SK-N-SH (cell line): ENCODE measurements at regions not wholly inside any gene's neighbourhood (a gene's known extent, or its start where the extent isn't known, plus 50 kb on each side); places are given as distances from the start of the nearest gene placed in this dataset.

Experiments used
- CTCF ChIA-PET: fragments of 300-600, 350-600 bp; formaldehyde crosslinking; extraction: SDS; loops from one replicate; lab custom pipeline; 2021; lab: Yijun Ruan, JAX
- POLR2A ChIA-PET: fragments of 350-600 bp; sonication (Branson Sonifier 250); formaldehyde crosslinking; extraction: SDS; loops from one replicate; lab custom pipeline; 2020; ENCODE audit warnings: antibody characterized with exemption, inconsistent platforms; lab: Yijun Ruan, JAX
- DNase-seq: peaks from one replicate; pipeline ENCODE4 v3.0.0; 2012
- H2AFZ ChIP-seq: fragments of 200-600 bp; sonication (generic); 2 replicates; pipeline ENCODE4 v1.8.1; 2016; ENCODE audit warnings: antibody characterized with exemption, mild to moderate bottlenecking, low read depth
- H3F3A ChIP-seq: fragments of 200-600 bp; sonication (generic); replicated peaks from 2 replicates; pipeline ENCODE3; 2016; ENCODE audit warnings: antibody characterized with exemption, mild to moderate bottlenecking; ENCODE audit not compliant: insufficient read depth
- H3K27ac ChIP-seq, 2 experiments: fragments of 200-500 bp in 1 of 2; fragments of 200-600 bp in 1 of 2; sonication (Bioruptor generic) in 1 of 2; sonication (generic), shearing (Covaris generic) in 1 of 2; 2 replicates each; pipeline versions ENCODE4 v1.5.1 to v1.6.1; 2014 to 2016; ENCODE audit warnings: low read depth in 2 of 2, inconsistent platforms in 1 of 2, low read length in 1 of 2, mild to moderate bottlenecking in 1 of 2, mixed read lengths in 1 of 2
- H3K27me3 ChIP-seq: fragments of 200-600 bp; sonication (generic), shearing (Covaris generic); 2 replicates; pipeline ENCODE4 v1.6.1; 2016; ENCODE audit warnings: mixed run types; ENCODE audit not compliant: insufficient read depth
- H3K36me3 ChIP-seq, 2 experiments: fragments of 200-500 bp in 1 of 2; fragments of 200-600 bp in 1 of 2; sonication (Bioruptor generic) in 1 of 2; sonication (generic) in 1 of 2; replicated peaks in 1 of 2; 2 replicates each; pipeline versions ENCODE3 to v1.5.1; 2014 to 2016; ENCODE audit warnings: low read length in 1 of 2, mild to moderate bottlenecking in 1 of 2; ENCODE audit not compliant: insufficient read depth in 2 of 2, control insufficient read depth in 1 of 2
- H3K4me1 ChIP-seq, 2 experiments: fragments of 200-500 bp in 1 of 2; fragments of 200-600 bp in 1 of 2; sonication (Bioruptor generic) in 1 of 2; sonication (generic), shearing (Covaris generic) in 1 of 2; 2 replicates each; pipeline versions ENCODE4 v1.5.1 to v1.6.1; 2014 to 2016; ENCODE audit warnings: low read depth in 1 of 2, low read length in 1 of 2, mixed run types in 1 of 2; ENCODE audit not compliant: insufficient read depth in 2 of 2, control insufficient read depth in 1 of 2
- H3K4me2 ChIP-seq: fragments of 200-600 bp; sonication (generic), shearing (Covaris generic); 2 replicates; pipeline ENCODE4 v1.6.1; 2017; ENCODE audit warnings: mixed run types
- H3K4me3 ChIP-seq, 2 experiments: fragments of 200-500 bp in 1 of 2; fragments of 200-600 bp in 1 of 2; sonication (Bioruptor generic) in 1 of 2; sonication (generic), shearing (Covaris generic) in 1 of 2; 2 replicates each; pipeline versions ENCODE4 v1.5.1 to v1.8.1; 2014 to 2016; ENCODE audit warnings: low read depth in 2 of 2, inconsistent platforms in 1 of 2, low read length in 1 of 2, mild to moderate bottlenecking in 1 of 2, mixed read lengths in 1 of 2, moderate library complexity in 1 of 2
- H3K79me2 ChIP-seq: fragments of 200-600 bp; sonication (generic); 2 replicates; pipeline ENCODE4 v1.8.1; 2017; ENCODE audit warnings: mild to moderate bottlenecking; ENCODE audit not compliant: insufficient read depth
- H3K9ac ChIP-seq: fragments of 200-600 bp; sonication (generic); 2 replicates; pipeline ENCODE4 v1.6.1; 2017; ENCODE audit warnings: mixed run types
- H3K9me2 ChIP-seq: fragments of 200-600 bp; sonication (generic); 2 replicates; pipeline ENCODE4 v1.6.1; 2017; ENCODE audit warnings: mixed run types
- H3K9me3 ChIP-seq: fragments of 200-600 bp; sonication (generic); 2 replicates; pipeline ENCODE4 v1.6.1; 2017; ENCODE audit warnings: mixed run types, mild to moderate bottlenecking, moderate library complexity
- H4K20me1 ChIP-seq: fragments of 200-600 bp; sonication (generic); 2 replicates; pipeline ENCODE4 v1.6.1; 2017; ENCODE audit warnings: mild to moderate bottlenecking, mixed run types; ENCODE audit not compliant: insufficient read depth
- ELF1 ChIP-seq: IDR thresholded peaks from 2 replicates; pipeline ENCODE4 v1.4.0; 2012
- EP300 ChIP-seq, 2 experiments: IDR thresholded peaks; 2 replicates each; pipeline versions ENCODE4 v1.4.0 to v1.6.1; 2012; ENCODE audit warnings: borderline replicate concordance in 1 of 2, low read depth in 1 of 2, low read length in 1 of 2
- FOXJ3 ChIP-seq: sonication (generic); formaldehyde crosslinking; IDR thresholded peaks from 2 replicates; pipeline ENCODE4 v1.5.1; 2020; ENCODE audit warnings: mild to moderate bottlenecking, missing genetic modification reagents
- FOXM1 ChIP-seq: IDR thresholded peaks from 2 replicates; pipeline ENCODE4 v1.4.0; 2012; ENCODE audit warnings: low read depth, mild to moderate bottlenecking
- GABPA ChIP-seq: IDR thresholded peaks from 2 replicates; pipeline ENCODE4 v1.4.0; 2012; ENCODE audit warnings: low read depth, mild to moderate bottlenecking
- JUND ChIP-seq: IDR thresholded peaks from 2 replicates; pipeline ENCODE4 v1.4.0; 2012
- NFIC ChIP-seq: IDR thresholded peaks from 2 replicates; pipeline ENCODE4 v1.4.0; 2012; ENCODE audit warnings: borderline replicate concordance
- NRF1 ChIP-seq: IDR thresholded peaks from 2 replicates; pipeline ENCODE4 v1.6.1; 2012; ENCODE audit warnings: low read depth, mild to moderate bottlenecking, low read length
- RCOR1 ChIP-seq: fragments of 150-350 bp; IDR thresholded peaks from 2 replicates; pipeline ENCODE4 v1.6.1; 2017; ENCODE audit warnings: antibody characterized with exemption, low read length
- RFX5 ChIP-seq: IDR thresholded peaks from 2 replicates; pipeline ENCODE4 v1.6.1; 2012; ENCODE audit warnings: mild to moderate bottlenecking, improper control_type of control experiment, low read length
- SIN3A ChIP-seq: IDR thresholded peaks from 2 replicates; pipeline ENCODE4 v1.6.1; 2012; ENCODE audit warnings: low read depth, mild to moderate bottlenecking, low read length, moderate library complexity, borderline replicate concordance
- SMC3 ChIP-seq: IDR thresholded peaks from 2 replicates; pipeline ENCODE4 v1.6.1; 2012; ENCODE audit warnings: low read depth, low read length, improper control_type of control experiment
- TAF1 ChIP-seq: IDR thresholded peaks from 2 replicates; pipeline ENCODE4 v1.6.1; 2012; ENCODE audit warnings: low read depth, mild to moderate bottlenecking, low read length, moderate library complexity, borderline replicate concordance
- TCF12 ChIP-seq: IDR thresholded peaks from 2 replicates; pipeline ENCODE4 v1.4.0; 2012
- YY1 ChIP-seq: IDR thresholded peaks from 2 replicates; pipeline ENCODE4 v1.4.0; 2012; ENCODE audit warnings: low read depth, mild to moderate bottlenecking
- WGBS: methylation state at CpG from one replicate; pipeline ENCODE4 v1.1.6; 2017; ENCODE audit warnings: low lambda C conversion rate; 5-methylcytosine and 5-hydroxymethylcytosine counted together
- TF ChIP-seq, protein P1 (sequence below): fragments of 150-350 bp; IDR thresholded peaks from 2 replicates; pipeline ENCODE4 v1.6.1; 2017; ENCODE audit warnings: antibody characterized with exemption, low read length, low read depth, borderline replicate concordance
- TF ChIP-seq, protein P2 (sequence below): IDR thresholded peaks from 2 replicates; pipeline ENCODE4 v1.4.0; 2012; ENCODE audit warnings: low read depth
- TF ChIP-seq, protein P3 (sequence below): IDR thresholded peaks from 2 replicates; pipeline ENCODE4; 2012
- TF ChIP-seq, protein P4 (sequence below): IDR thresholded peaks from 2 replicates; pipeline ENCODE4 v1.4.0; 2012; ENCODE audit warnings: low read depth, borderline replicate concordance
- TF ChIP-seq, protein P5 (sequence below): IDR thresholded peaks from 2 replicates; pipeline ENCODE4 v1.4.0; 2012; ENCODE audit warnings: low read depth, borderline replicate concordance

DNA sequence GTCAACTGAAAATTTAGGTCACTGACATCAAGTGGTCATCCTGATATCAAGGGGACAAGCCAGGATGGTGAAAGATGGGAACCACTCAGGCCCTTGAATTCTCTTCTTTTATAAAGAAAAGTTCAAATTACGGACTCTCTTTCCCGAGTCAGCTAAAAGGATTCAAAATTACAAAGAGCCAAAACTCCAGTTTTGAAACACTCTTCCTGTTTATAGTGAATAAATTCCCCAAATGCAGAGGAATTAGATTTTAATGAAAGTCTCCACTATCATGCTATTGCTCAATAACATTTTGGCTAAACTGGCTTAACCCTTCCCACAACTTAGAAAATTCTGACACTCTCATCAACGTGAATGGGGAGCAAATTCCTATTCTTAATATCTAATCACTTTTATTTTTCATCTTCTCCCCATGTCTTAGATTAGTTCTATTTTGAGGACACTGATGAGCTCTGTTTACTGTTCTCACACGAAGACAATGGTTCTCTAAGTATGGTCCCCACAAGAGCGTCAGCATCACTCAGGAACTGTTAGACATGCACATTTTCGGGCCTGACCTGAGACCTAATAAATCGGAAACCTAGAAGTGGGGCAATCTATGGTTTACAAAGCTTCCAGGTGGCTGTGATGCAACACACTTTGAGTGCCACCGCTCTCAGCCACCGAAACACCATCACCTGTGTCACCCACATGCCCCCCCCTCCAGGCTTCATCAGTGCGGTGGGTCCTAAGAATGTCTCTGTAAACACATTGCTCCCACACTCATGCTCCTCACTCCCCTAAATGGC, 64.4 kb upstream of the TIAM1 start:
- no peak overlapping the region for H3K27ac ChIP-seq
- DNase-seq: no peak
- H3F3A ChIP-seq: no peaks in the 10 kb centered on the region
- POLR2A ChIA-PET: no interaction called here
- H2AFZ ChIP-seq: no peak overlapping the region
- H3K79me2 ChIP-seq: no peaks in the 10 kb centered on the region
- CTCF ChIA-PET: no interaction called here
- H3K4me1 ChIP-seq: peaks cover 0 to 2% of the 10 kb centered on the region in 2 experiments; a peak in 1 of 4 replicates
- TF ChIP-seq RFX5 (no peak), SIN3A (no peak)
- no peak overlapping the region for H3K4me3 ChIP-seq
- H3K4me2 ChIP-seq: no peak overlapping the region
- no peaks in the 10 kb centered on the region for H3K9me3 ChIP-seq
- 75% methylated on average over 10 of the region's 10 CpGs for WGBS
- no peaks in the 10 kb centered on the region for H3K27me3 ChIP-seq
- H3K9ac ChIP-seq: no peak overlapping the region
- no peaks in the 10 kb centered on the region for H4K20me1 ChIP-seq
- no peaks in the 10 kb centered on the region for H3K36me3 ChIP-seq
- no peaks in the 10 kb centered on the region for H3K9me2 ChIP-seq

DNA sequence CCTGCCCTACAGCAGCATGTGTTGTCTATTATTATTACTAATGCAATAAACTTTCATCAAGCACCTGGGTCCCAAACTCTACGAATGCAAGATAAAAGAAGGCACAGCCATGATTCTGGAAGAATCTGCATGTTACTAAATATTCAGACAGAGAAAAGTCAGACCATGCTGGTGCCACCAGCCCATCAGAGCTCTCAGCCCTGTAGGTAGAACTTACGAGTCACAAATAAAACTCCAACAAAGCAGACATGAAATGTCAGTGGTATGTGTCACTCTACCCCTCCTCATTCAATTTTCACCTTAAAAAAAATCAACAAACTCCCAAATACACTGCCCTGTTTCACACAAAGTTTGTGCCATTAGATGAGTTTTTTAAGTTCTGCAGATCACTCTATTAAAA, 62.4 kb upstream of the TIAM1 start:
- TF ChIP-seq, protein P1, sequence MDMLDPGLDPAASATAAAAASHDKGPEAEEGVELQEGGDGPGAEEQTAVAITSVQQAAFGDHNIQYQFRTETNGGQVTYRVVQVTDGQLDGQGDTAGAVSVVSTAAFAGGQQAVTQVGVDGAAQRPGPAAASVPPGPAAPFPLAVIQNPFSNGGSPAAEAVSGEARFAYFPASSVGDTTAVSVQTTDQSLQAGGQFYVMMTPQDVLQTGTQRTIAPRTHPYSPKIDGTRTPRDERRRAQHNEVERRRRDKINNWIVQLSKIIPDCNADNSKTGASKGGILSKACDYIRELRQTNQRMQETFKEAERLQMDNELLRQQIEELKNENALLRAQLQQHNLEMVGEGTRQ: no peak
- TF ChIP-seq FOXJ3 (CRISPR knock-in tag) (no peak), RFX5 (no peak), FOXM1 (no peak), JUND (no peak), YY1 (no peak), NFIC (no peak), SMC3 (no peak), TCF12 (no peak), GABPA (no peak), TAF1 (no peak), RCOR1 (no peak), NRF1 (no peak), ELF1 (no peak), EP300 (IDR thresholded peaks at IDR 0.05; ENCODE audit: borderline replicate concordance in 1 of 2, low read depth in 1 of 2, low read length in 1 of 2) (no peak)
- TF ChIP-seq, protein P2, sequence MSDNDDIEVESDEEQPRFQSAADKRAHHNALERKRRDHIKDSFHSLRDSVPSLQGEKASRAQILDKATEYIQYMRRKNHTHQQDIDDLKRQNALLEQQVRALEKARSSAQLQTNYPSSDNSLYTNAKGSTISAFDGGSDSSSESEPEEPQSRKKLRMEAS: no peak
- TF ChIP-seq, protein P3, sequence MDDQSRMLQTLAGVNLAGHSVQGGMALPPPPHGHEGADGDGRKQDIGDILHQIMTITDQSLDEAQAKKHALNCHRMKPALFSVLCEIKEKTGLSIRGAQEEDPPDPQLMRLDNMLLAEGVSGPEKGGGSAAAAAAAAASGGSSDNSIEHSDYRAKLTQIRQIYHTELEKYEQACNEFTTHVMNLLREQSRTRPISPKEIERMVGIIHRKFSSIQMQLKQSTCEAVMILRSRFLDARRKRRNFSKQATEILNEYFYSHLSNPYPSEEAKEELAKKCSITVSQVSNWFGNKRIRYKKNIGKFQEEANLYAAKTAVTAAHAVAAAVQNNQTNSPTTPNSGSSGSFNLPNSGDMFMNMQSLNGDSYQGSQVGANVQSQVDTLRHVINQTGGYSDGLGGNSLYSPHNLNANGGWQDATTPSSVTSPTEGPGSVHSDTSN: no peak
- TF ChIP-seq, protein P4, sequence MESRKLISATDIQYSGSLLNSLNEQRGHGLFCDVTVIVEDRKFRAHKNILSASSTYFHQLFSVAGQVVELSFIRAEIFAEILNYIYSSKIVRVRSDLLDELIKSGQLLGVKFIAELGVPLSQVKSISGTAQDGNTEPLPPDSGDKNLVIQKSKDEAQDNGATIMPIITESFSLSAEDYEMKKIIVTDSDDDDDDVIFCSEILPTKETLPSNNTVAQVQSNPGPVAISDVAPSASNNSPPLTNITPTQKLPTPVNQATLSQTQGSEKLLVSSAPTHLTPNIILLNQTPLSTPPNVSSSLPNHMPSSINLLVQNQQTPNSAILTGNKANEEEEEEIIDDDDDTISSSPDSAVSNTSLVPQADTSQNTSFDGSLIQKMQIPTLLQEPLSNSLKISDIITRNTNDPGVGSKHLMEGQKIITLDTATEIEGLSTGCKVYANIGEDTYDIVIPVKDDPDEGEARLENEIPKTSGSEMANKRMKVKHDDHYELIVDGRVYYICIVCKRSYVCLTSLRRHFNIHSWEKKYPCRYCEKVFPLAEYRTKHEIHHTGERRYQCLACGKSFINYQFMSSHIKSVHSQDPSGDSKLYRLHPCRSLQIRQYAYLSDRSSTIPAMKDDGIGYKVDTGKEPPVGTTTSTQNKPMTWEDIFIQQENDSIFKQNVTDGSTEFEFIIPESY: no peak
- TF ChIP-seq, protein P5, sequence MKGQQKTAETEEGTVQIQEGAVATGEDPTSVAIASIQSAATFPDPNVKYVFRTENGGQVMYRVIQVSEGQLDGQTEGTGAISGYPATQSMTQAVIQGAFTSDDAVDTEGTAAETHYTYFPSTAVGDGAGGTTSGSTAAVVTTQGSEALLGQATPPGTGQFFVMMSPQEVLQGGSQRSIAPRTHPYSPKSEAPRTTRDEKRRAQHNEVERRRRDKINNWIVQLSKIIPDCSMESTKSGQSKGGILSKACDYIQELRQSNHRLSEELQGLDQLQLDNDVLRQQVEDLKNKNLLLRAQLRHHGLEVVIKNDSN: no peak
- Histone ChIP-seq H3K27me3 (no peaks in the 10 kb centered on the region), H3K9me3 (no peaks in the 10 kb centered on the region), H3K79me2 (no peaks in the 10 kb centered on the region), H3K4me2 (no peak overlapping the region), H3K36me3 (no peaks in the 10 kb centered on the region), H3K9ac (no peak overlapping the region), H3K27ac (no peak overlapping the region), H4K20me1 (no peaks in the 10 kb centered on the region), H3F3A (no peaks in the 10 kb centered on the region), H3K9me2 (no peaks in the 10 kb centered on the region), H2AFZ (no peak overlapping the region), H3K4me3 (no peak overlapping the region), H3K4me1 (peaks cover 0 to 2% of the 10 kb centered on the region in 2 experiments; a peak in 1 of 4 replicates)
- no peak for DNase-seq
- ChIA-PET POLR2A (no interaction called here), CTCF (no interaction called here)
- 24% methylated on average over 2 of the region's 2 CpGs for WGBS
